KMS-11 (cell line): ENCODE measurements at regions not wholly inside any gene's neighbourhood (a gene's known extent, or its start where the extent isn't known, plus 50 kb on each side); places are given as distances from the start of the nearest gene placed in this dataset.
"Not testable (repeated sequence)": the region's sequence is repeated elsewhere in the genome, so short reads cannot be mapped to it uniquely, and the experiment has no call there.

Experiments used
- H2AFZ ChIP-seq: fragments of 200-600 bp; sonication (generic); 2 replicates; pipeline ENCODE4 v1.6.1; 2016; ENCODE audit warnings: antibody characterized with exemption, mixed run types, low read depth
- H3K27ac ChIP-seq: fragments of 200-600 bp; sonication (generic); 2 replicates; pipeline ENCODE4 v1.6.1; 2016; ENCODE audit warnings: mild to moderate bottlenecking, mixed run types
- H3K27me3 ChIP-seq: fragments of 200-600 bp; sonication (generic); 2 replicates; pipeline ENCODE4 v1.6.1; 2017; ENCODE audit warnings: mild to moderate bottlenecking, low read depth, mixed run types, moderate library complexity; ENCODE audit not compliant: insufficient read depth
- H3K36me3 ChIP-seq: fragments of 200-600 bp; sonication (generic); 2 replicates; pipeline ENCODE4 v1.6.1; 2017; ENCODE audit warnings: mild to moderate bottlenecking, mixed run types; ENCODE audit not compliant: insufficient read depth
- H3K4me1 ChIP-seq: fragments of 200-600 bp; sonication (generic); 2 replicates; pipeline ENCODE4 v1.6.1; 2016; ENCODE audit warnings: mild to moderate bottlenecking, low read depth, mixed run types; ENCODE audit not compliant: poor library complexity, severe bottlenecking
- H3K4me2 ChIP-seq: fragments of 200-600 bp; sonication (generic); 2 replicates; pipeline ENCODE4 v1.7.0; 2016; ENCODE audit warnings: mild to moderate bottlenecking, mixed run types
- H3K4me3 ChIP-seq: fragments of 200-600 bp; sonication (generic); IDR thresholded peaks from 2 replicates; pipeline ENCODE4 v1.6.1; 2017; ENCODE audit warnings: low read depth, low read length, mixed read lengths; ENCODE audit not compliant: insufficient read depth
- H3K79me2 ChIP-seq: fragments of 200-600 bp; sonication (generic); 2 replicates; pipeline ENCODE4 v1.6.1; 2016; ENCODE audit warnings: low read depth, mixed run types; ENCODE audit not compliant: insufficient read depth
- H3K9ac ChIP-seq: fragments of 200-600 bp; sonication (generic); 2 replicates; pipeline ENCODE4 v1.6.1; 2016; ENCODE audit warnings: mild to moderate bottlenecking, mixed run types
- H4K20me1 ChIP-seq: fragments of 200-600 bp; sonication (generic); 2 replicates; pipeline ENCODE4 v1.6.1; 2016; ENCODE audit warnings: mild to moderate bottlenecking, mixed run types; ENCODE audit not compliant: insufficient read depth
- CTCF ChIP-seq: fragments of 200-600 bp; sonication (generic); conservative IDR thresholded peaks from 2 replicates; pipeline ENCODE4 v1.6.1; 2017; ENCODE audit warnings: low read depth, mild to moderate bottlenecking, antibody characterized with exemption, low read length, moderate library complexity, mixed read lengths

GRCh38 chr17:22337467-22337866 lies 645.1 kb downstream of the KCNJ18 start:
- Histone ChIP-seq H2AFZ (no peak overlapping the region), H3K4me2 (no peak overlapping the region), H3K36me3 (no peaks in the 10 kb centered on the region), H4K20me1 (no peaks in the 10 kb centered on the region), H3K79me2 (no peaks in the 10 kb centered on the region), H3K4me3 (no peak overlapping the region), H3K27ac (no peak overlapping the region), H3K9ac (no peak overlapping the region), H3K4me1 (no peaks in the 10 kb centered on the region), H3K27me3 (no peaks in the 10 kb centered on the region)
- TF ChIP-seq CTCF, result no peak

GRCh38 chr17:22356603-22357002 lies 664.3 kb downstream of the KCNJ18 start:
- H3K4me3 ChIP-seq, H3K9ac ChIP-seq, H3K4me1 ChIP-seq, H3K27ac ChIP-seq, H3K4me2 ChIP-seq, H3K79me2 ChIP-seq, H4K20me1 ChIP-seq, H3K27me3 ChIP-seq, H3K36me3 ChIP-seq, H2AFZ ChIP-seq: not testable (repeated sequence)

GRCh38 chr17:22370988-22371387 lies 678.7 kb downstream of the KCNJ18 start:
- not testable (repeated sequence) for H4K20me1 ChIP-seq, H3K27me3 ChIP-seq, H3K27ac ChIP-seq

GRCh38 chr17:22373911-22374310 lies 681.6 kb downstream of the KCNJ18 start:
- H3K27me3 ChIP-seq, result no peaks in the 10 kb centered on the region
- H4K20me1 ChIP-seq, result no peaks in the 10 kb centered on the region
- H3K4me1 ChIP-seq, result no peaks in the 10 kb centered on the region
- no peak overlapping the region for H2AFZ ChIP-seq
- no peak overlapping the region for H3K27ac ChIP-seq
- no peak overlapping the region for H3K9ac ChIP-seq
- no peaks in the 10 kb centered on the region for H3K79me2 ChIP-seq
- no peaks in the 10 kb centered on the region for H3K36me3 ChIP-seq
- no peak overlapping the region for H3K4me2 ChIP-seq
- no peak for TF ChIP-seq CTCF
- no peak overlapping the region for H3K4me3 ChIP-seq

More at GRCh38 chr17:22370988-22371387, 678.7 kb downstream of the KCNJ18 start:
- not testable (repeated sequence) for H3K4me3 ChIP-seq, H3K36me3 ChIP-seq, H3K4me1 ChIP-seq, H2AFZ ChIP-seq, H3K9ac ChIP-seq, H3K4me2 ChIP-seq, H3K79me2 ChIP-seq

GRCh38 chr17:22374741-22375140 lies 682.4 kb downstream of the KCNJ18 start:
- no peaks in the 10 kb centered on the region for H3K79me2 ChIP-seq
- H3K4me2 ChIP-seq, result no peak overlapping the region
- TF ChIP-seq CTCF, result no peak
- H2AFZ ChIP-seq, result no peak overlapping the region
- H3K4me1 ChIP-seq, result no peaks in the 10 kb centered on the region
- H3K27ac ChIP-seq, result no peak overlapping the region
- H3K9ac ChIP-seq, result no peak overlapping the region
- no peak overlapping the region for H3K4me3 ChIP-seq
- no peaks in the 10 kb centered on the region for H4K20me1 ChIP-seq
- no peaks in the 10 kb centered on the region for H3K27me3 ChIP-seq
- H3K36me3 ChIP-seq, result no peaks in the 10 kb centered on the region

GRCh38 chr17:22376747-22377146 lies 684.4 kb downstream of the KCNJ18 start:
- H3K79me2 ChIP-seq, result not testable (repeated sequence)

GRCh38 chr17:22378748-22379147 lies 686.4 kb downstream of the KCNJ18 start:
- not testable (repeated sequence) for H3K27ac ChIP-seq, H3K4me3 ChIP-seq, H3K36me3 ChIP-seq, H2AFZ ChIP-seq, H4K20me1 ChIP-seq, H3K4me1 ChIP-seq, H3K4me2 ChIP-seq, H3K9ac ChIP-seq, H3K27me3 ChIP-seq, H3K79me2 ChIP-seq

More at GRCh38 chr17:22376747-22377146, 684.4 kb downstream of the KCNJ18 start:
- H3K4me3 ChIP-seq, H3K4me2 ChIP-seq, H3K27ac ChIP-seq, H3K9ac ChIP-seq, H2AFZ ChIP-seq, H3K36me3 ChIP-seq, H3K4me1 ChIP-seq, H3K27me3 ChIP-seq, H4K20me1 ChIP-seq: not testable (repeated sequence)

GRCh38 chr17:22381589-22381988 lies 689.3 kb downstream of the KCNJ18 start:
- not testable (repeated sequence) for H3K79me2 ChIP-seq, H3K27ac ChIP-seq, H3K27me3 ChIP-seq, H3K9ac ChIP-seq, H3K4me1 ChIP-seq, H3K36me3 ChIP-seq, H3K4me2 ChIP-seq, H3K4me3 ChIP-seq, H2AFZ ChIP-seq, H4K20me1 ChIP-seq
